GM21529 (cell line): ENCODE measurements at regions not wholly inside any gene's neighbourhood (a gene's known extent, or its start where the extent isn't known, plus 50 kb on each side); places are given as distances from the start of the nearest gene placed in this dataset.
"Not testable (repeated sequence)": the region's sequence is repeated elsewhere in the genome, so short reads cannot be mapped to it uniquely, and the experiment has no call there.

ENCODE experiments used
- ATAC-seq: cut with Tn5 transposase; IDR thresholded peaks from one replicate; pipeline ENCODE4 v1.9.1; 2021; ENCODE audit not compliant: unreplicated experiment

GRCh38 chr6:121544691-121545090 lies 109.2 kb downstream of the GJA1 start:
- ATAC-seq = no peak

- ATAC-seq = no peak
These were observed 112.7 kb downstream of the GJA1 start for GRCh38 chr6:121548131-121548530.

GRCh38 chr6:121549736-121550135 lies 114.3 kb downstream of the GJA1 start:
- ATAC-seq = no peak

GRCh38 chr6:121550491-121551010 lies 115.1 kb downstream of the GJA1 start:
- ATAC-seq = no peak

GRCh38 chr6:121555201-121555600 lies 119.8 kb downstream of the GJA1 start:
- no peak for ATAC-seq

GRCh38 chr6:121556149-121556548 lies 120.7 kb downstream of the GJA1 start:
- ATAC-seq = not testable (repeated sequence)

GRCh38 chr6:121557146-121557940 lies 121.9 kb downstream of the GJA1 start:
- ATAC-seq = no peak

- ATAC-seq = no peak
These were observed 124.3 kb downstream of the GJA1 start for GRCh38 chr6:121559611-121560269.

- no peak for ATAC-seq
These were observed 125.0 kb downstream of the GJA1 start for GRCh38 chr6:121560476-121560875.

GRCh38 chr6:121563286-121563685 lies 127.8 kb downstream of the GJA1 start:
- ATAC-seq = no peak

- ATAC-seq = not testable (repeated sequence)
These were observed 129.1 kb downstream of the GJA1 start for GRCh38 chr6:121564529-121564928.

GRCh38 chr6:121571455-121571854 lies 136.0 kb downstream of the GJA1 start:
- no peak for ATAC-seq

GRCh38 chr6:121573481-121573880 lies 138.0 kb downstream of the GJA1 start:
- ATAC-seq = no peak

- ATAC-seq = no peak
These were observed 142.8 kb downstream of the GJA1 start for GRCh38 chr6:121578216-121578615.

GRCh38 chr6:121579478-121579877 lies 144.0 kb downstream of the GJA1 start:
- ATAC-seq = no peak

GRCh38 chr6:121581327-121581726 lies 145.9 kb downstream of the GJA1 start:
- no peak for ATAC-seq

GRCh38 chr6:121582262-121582661 lies 146.8 kb downstream of the GJA1 start:
- ATAC-seq = no peak

- no peak for ATAC-seq
These were observed 149.3 kb downstream of the GJA1 start for GRCh38 chr6:121584586-121585369.

- no peak for ATAC-seq
These were observed 155.0 kb downstream of the GJA1 start for GRCh38 chr6:121590438-121590837.

GRCh38 chr6:121590916-121591315 lies 155.5 kb downstream of the GJA1 start:
- no peak for ATAC-seq

- ATAC-seq = no peak
These were observed 157.0 kb downstream of the GJA1 start for GRCh38 chr6:121592261-121592935.
